ENCODE measurements at regions not wholly inside any gene's neighbourhood (a gene's known extent, or its start where the extent isn't known, plus 50 kb on each side); places are given as distances from the start of the nearest gene placed in this dataset.

DNA sequence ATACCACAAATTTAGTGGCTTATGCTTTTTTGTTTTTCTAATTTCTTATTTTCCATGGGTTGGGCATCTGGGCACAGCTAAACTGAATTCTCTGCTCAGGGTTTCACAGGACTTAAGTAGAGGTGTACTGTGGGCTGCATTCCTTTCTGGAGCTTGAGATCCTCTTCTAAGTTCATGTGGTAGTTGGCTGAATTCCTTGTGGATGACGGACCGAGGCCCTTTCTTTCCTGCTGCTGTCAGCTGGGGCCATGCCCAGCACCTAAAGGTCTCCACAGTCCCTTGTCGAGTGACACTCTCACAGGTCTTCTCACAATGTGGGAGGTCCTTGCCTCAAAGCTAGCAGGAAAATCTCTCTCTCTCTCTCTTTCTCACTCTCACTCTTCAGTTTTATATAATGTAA, 433.5 kb upstream of the LRATD1 start:
- FAIRE-seq, result no peak
- Histone ChIP-seq H3K4me1 (ENCODE audit: control insufficient read depth, extremely low read depth, insufficient read depth, low read length) (no peaks in the 10 kb centered on the region), H3K27me3 (ENCODE audit: control insufficient read depth in 2 of 2, insufficient read depth in 2 of 2, low read length in 2 of 2) (no peaks in the 10 kb centered on the region), H3K27ac (ENCODE audit: insufficient read depth, low read depth, low read length) (no peak overlapping the region), H4K20me1 (replicated peaks; ENCODE audit: control insufficient read depth, extremely low read depth, insufficient read depth, low read length) (no peaks in the 10 kb centered on the region), H2AFZ (ENCODE audit: low read depth, low read length) (no peak overlapping the region), H3K9me1 (replicated peaks; ENCODE audit: control insufficient read depth, extremely low read depth, insufficient read depth, low read length) (no peaks in the 10 kb centered on the region), H3K79me2 (ENCODE audit: control insufficient read depth, insufficient read depth, low read length) (no peaks in the 10 kb centered on the region), H3K9ac (replicated peaks; ENCODE audit: extremely low read depth, insufficient read depth, low read length) (no peak overlapping the region), H3K36me3 (ENCODE audit: control insufficient read depth in 2 of 2, extremely low read depth in 1 of 2, insufficient read depth in 2 of 2, low read length in 2 of 2) (no peaks in the 10 kb centered on the region), H3K4me2 (ENCODE audit: insufficient read depth, low read length) (no peak overlapping the region), H3K4me3 (replicated peaks in 1 of 3; ENCODE audit: insufficient read depth in 1 of 3, low read depth in 1 of 3, low read length in 3 of 3) (no peak overlapping the region), H3K9me3 (replicated peaks; ENCODE audit: control insufficient read depth, insufficient read depth, low read length) (peaks cover 9% of the 10 kb centered on the region)
- no peak for TF ChIP-seq EZH2 (IDR thresholded peaks at IDR 0.05; ENCODE audit: borderline replicate concordance, low read depth, low read length, severe bottlenecking)
- TF ChIP-seq POLR2AphosphoS5 (IDR thresholded peaks at IDR 0.05; ENCODE audit: insufficient read depth, low read depth, low read length), result no peak
- TF ChIP-seq POLR2A (IDR thresholded peaks at IDR 0.05; ENCODE audit: low read depth, low read length), result no peak
- no peak for TF ChIP-seq FOS (IDR thresholded peaks at IDR 0.05; ENCODE audit: borderline replicate concordance, insufficient read depth, low read length)
- no peak for TF ChIP-seq CTCF (IDR thresholded peaks at IDR 0.05; ENCODE audit: extremely low read depth in 1 of 2, insufficient read depth in 1 of 2, low read depth in 1 of 2, low read length in 2 of 2)
- no peak for TF ChIP-seq MYC (IDR thresholded peaks at IDR 0.05; ENCODE audit: low read depth, low read length)
- no peak for TF ChIP-seq GATA2 (IDR thresholded peaks at IDR 0.05; ENCODE audit: insufficient read depth, insufficient read length, low read depth, low read length)
- no peak for TF ChIP-seq MAX (IDR thresholded peaks at IDR 0.05; ENCODE audit: insufficient read depth, insufficient read length)
- TF ChIP-seq JUN (IDR thresholded peaks at IDR 0.05; ENCODE audit: borderline replicate concordance, insufficient read depth, insufficient read length, low read depth), result no peak
- no peak for DNase-seq (ENCODE audit: low read depth, low spot score)
- intact Hi-C loops (cut with micrococcal nuclease), result loop anchor here (10.0 kb wide), 1 partner anchor 1376 kb away; no protein-coding TSS in a partner anchor
- no TSS peak for BruUV-seq (replicated peaks)
- dilution Hi-C loops (cut with MboI; ENCODE audit: extremely low pct_ligation_motif_present, low sequenced_read_pairs), result no loop called here
- CTCF ChIA-PET, result no interaction called here
- POLR2A ChIA-PET, result no interaction called here

Data from endothelial cell of umbilical vein (primary cell).